Hepatocyte (in vitro differentiated cells): ENCODE measurements at regions not wholly inside any gene's neighbourhood (a gene's known extent, or its start where the extent isn't known, plus 50 kb on each side); places are given as distances from the start of the nearest gene placed in this dataset.

Experiments used
- DNase-seq: peaks from one replicate; pipeline ENCODE4 v3.0.0-alpha.2; 2016; ENCODE audit warnings: low spot score
- H2AFZ ChIP-seq: fragments of 200-600 bp; sonication (generic); 2 replicates; pipeline ENCODE4 v1.6.0; 2016; ENCODE audit warnings: antibody characterized with exemption, mild to moderate bottlenecking
- H3K27ac ChIP-seq: fragments of 200-600 bp; sonication (generic); 2 replicates; pipeline ENCODE4 v1.5.1; 2016; ENCODE audit warnings: mild to moderate bottlenecking
- H3K27me3 ChIP-seq: fragments of 200-600 bp; sonication (generic); 2 replicates; pipeline ENCODE4 v1.6.1; 2016
- H3K36me3 ChIP-seq: fragments of 200-600 bp; sonication (generic); replicated peaks from 2 replicates; pipeline ENCODE4 v1.5.1; 2016; ENCODE audit warnings: low read depth; ENCODE audit not compliant: insufficient read depth
- H3K4me1 ChIP-seq: fragments of 200-600 bp; sonication (generic); 2 replicates; pipeline ENCODE4 v1.5.1; 2016; ENCODE audit warnings: mild to moderate bottlenecking, moderate library complexity; ENCODE audit not compliant: insufficient read depth
- H3K4me2 ChIP-seq: fragments of 200-600 bp; sonication (generic); 2 replicates; pipeline ENCODE4 v1.6.0; 2016
- H3K4me3 ChIP-seq: fragments of 200-600 bp; sonication (generic); 2 replicates; pipeline ENCODE4 v1.5.1; 2016; ENCODE audit warnings: mild to moderate bottlenecking
- H3K79me2 ChIP-seq: fragments of 200-600 bp; sonication (generic); 2 replicates; pipeline ENCODE4 v1.6.0; 2017; ENCODE audit warnings: mild to moderate bottlenecking
- H3K9me2 ChIP-seq: fragments of 200-600 bp; sonication (generic); replicated peaks from 2 replicates; pipeline ENCODE4 v1.6.0; 2017; ENCODE audit warnings: mild to moderate bottlenecking; ENCODE audit not compliant: insufficient read depth
- H3K9me3 ChIP-seq: fragments of 200-600 bp; sonication (generic); 2 replicates; pipeline ENCODE4 v1.5.1; 2016; ENCODE audit warnings: low read depth, mild to moderate bottlenecking
- H4K20me1 ChIP-seq: fragments of 200-600 bp; sonication (generic); 2 replicates; pipeline ENCODE4 v1.6.0; 2016; ENCODE audit warnings: mild to moderate bottlenecking; ENCODE audit not compliant: insufficient read depth, poor library complexity, severe bottlenecking
- CTCF ChIP-seq: fragments of 200-600 bp; sonication (generic); IDR thresholded peaks from 2 replicates; pipeline ENCODE4 v1.5.1; 2016; ENCODE audit warnings: antibody characterized with exemption, mild to moderate bottlenecking; ENCODE audit not compliant: poor library complexity
- EZH2 ChIP-seq: fragments of 200-600 bp; sonication (generic); IDR thresholded peaks from 2 replicates; pipeline ENCODE4 v1.6.1; 2016; ENCODE audit warnings: antibody characterized with exemption, mild to moderate bottlenecking, borderline replicate concordance
- EZH2phosphoT487 ChIP-seq: fragments of 200-600 bp; sonication (generic); IDR thresholded peaks from one replicate; pipeline ENCODE4 v1.6.1; 2018; ENCODE audit warnings: antibody characterized with exemption, mild to moderate bottlenecking, low read depth, moderate library complexity; ENCODE audit not compliant: unreplicated experiment, severe bottlenecking
- WGBS: methylation state at CpG from one replicate; pipeline ENCODE4 v1.1.6; 2016; ENCODE audit warnings: low lambda C conversion rate; ENCODE audit errors: missing lambda C conversion rate; 5-methylcytosine and 5-hydroxymethylcytosine counted together

DNA sequence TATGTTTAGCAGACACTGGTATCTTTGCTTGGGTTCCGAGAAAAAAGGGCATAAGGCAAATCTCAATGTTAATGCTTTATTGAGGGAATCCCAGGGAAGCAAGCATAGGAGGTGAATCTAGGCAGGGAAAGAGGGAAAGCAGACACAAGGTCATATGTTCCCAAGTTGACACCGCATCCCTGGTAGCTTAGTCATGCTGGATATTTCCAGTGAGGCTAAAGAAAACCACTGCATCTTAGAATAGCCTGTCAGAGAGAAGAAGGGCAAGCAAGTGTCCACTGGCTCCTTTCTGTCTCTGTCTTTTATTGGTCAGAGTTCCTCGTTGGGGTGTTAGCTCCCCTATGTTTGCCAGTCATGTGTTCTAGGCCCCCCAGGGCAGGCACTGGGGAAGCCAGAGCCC is 104.7 kb downstream of the NKX6-1 start:
- TF ChIP-seq CTCF (no peak), EZH2phosphoT487 (no peak), EZH2 (no peak)
- no peak overlapping the region for H3K4me3 ChIP-seq
- no peak overlapping the region for H3K4me2 ChIP-seq
- H4K20me1 ChIP-seq = no peaks in the 10 kb centered on the region
- no peaks in the 10 kb centered on the region for H3K79me2 ChIP-seq
- WGBS = 84% methylated on average over 3 of the region's 3 CpGs
- no peak for DNase-seq
- no peaks in the 10 kb centered on the region for H3K27me3 ChIP-seq
- no peak overlapping the region for H2AFZ ChIP-seq
- no peaks in the 10 kb centered on the region for H3K4me1 ChIP-seq
- no peaks in the 10 kb centered on the region for H3K36me3 ChIP-seq
- H3K9me2 ChIP-seq = no peaks in the 10 kb centered on the region
- H3K9me3 ChIP-seq = no peaks in the 10 kb centered on the region
- no peak overlapping the region for H3K27ac ChIP-seq

GRCh38 chr4:84392951-84393590 is 106.0 kb downstream of the NKX6-1 start:
- H4K20me1 ChIP-seq = no peaks in the 10 kb centered on the region
- no peaks in the 10 kb centered on the region for H3K36me3 ChIP-seq
- H3K4me1 ChIP-seq = no peaks in the 10 kb centered on the region
- H3K4me3 ChIP-seq = no peak overlapping the region
- no peaks in the 10 kb centered on the region for H3K9me2 ChIP-seq
- no peaks in the 10 kb centered on the region for H3K9me3 ChIP-seq
- H3K79me2 ChIP-seq = no peaks in the 10 kb centered on the region
- H3K27ac ChIP-seq = no peak overlapping the region
- H3K27me3 ChIP-seq = no peaks in the 10 kb centered on the region
- H2AFZ ChIP-seq = no peak overlapping the region
- WGBS = 97% methylated on average over 3 of the region's 3 CpGs
- DNase-seq = no peak
- TF ChIP-seq EZH2 = no peak
- TF ChIP-seq CTCF = no peak
- no peak for TF ChIP-seq EZH2phosphoT487
- no peak overlapping the region for H3K4me2 ChIP-seq

- WGBS = 95% methylated on average over 2 of the region's 2 CpGs
- H2AFZ ChIP-seq = no peak overlapping the region
- no peak overlapping the region for H3K4me3 ChIP-seq
These were observed 109.7 kb downstream of the NKX6-1 start for GRCh38 chr4:84389406-84389805.

More at GRCh38 chr4:84389406-84389805, 109.7 kb downstream of the NKX6-1 start:
- Histone ChIP-seq H3K4me2 (no peak overlapping the region), H3K4me1 (no peaks in the 10 kb centered on the region), H3K27ac (no peak overlapping the region), H3K9me2 (no peaks in the 10 kb centered on the region), H3K36me3 (no peaks in the 10 kb centered on the region), H3K9me3 (no peaks in the 10 kb centered on the region), H3K27me3 (no peaks in the 10 kb centered on the region), H4K20me1 (no peaks in the 10 kb centered on the region), H3K79me2 (no peaks in the 10 kb centered on the region)
- DNase-seq = no peak
- TF ChIP-seq CTCF = no peak
- TF ChIP-seq EZH2phosphoT487 = no peak
- TF ChIP-seq EZH2 = no peak
